Neural cell (in vitro differentiated cells): ENCODE measurements at regions not wholly inside any gene's neighbourhood (a gene's known extent, or its start where the extent isn't known, plus 50 kb on each side); places are given as distances from the start of the nearest gene placed in this dataset.

ENCODE experiments used
- H2AFZ ChIP-seq: fragments of 200-600, 300-800 bp; sonication (generic), shearing (Covaris generic); 2 replicates; pipeline ENCODE4 v1.6.0; 2014; ENCODE audit warnings: low read depth, mild to moderate bottlenecking, antibody characterized with exemption, low read length, moderate library complexity
- H3F3A ChIP-seq: fragments of 200-600 bp; shearing (Covaris generic); 2 replicates; pipeline ENCODE4 v1.6.1; 2016; ENCODE audit warnings: mild to moderate bottlenecking, moderate library complexity, mixed read lengths, antibody characterized with exemption, low read length; ENCODE audit not compliant: insufficient read depth, poor library complexity, severe bottlenecking
- H3K27ac ChIP-seq: fragments of 200-600, 300-800 bp; sonication (generic), shearing (Covaris generic); 2 replicates; pipeline ENCODE4 v1.5.1; 2014; ENCODE audit warnings: mild to moderate bottlenecking, low read length, moderate library complexity
- H3K27me3 ChIP-seq: fragments of 300-800, 200-600 bp; sonication (generic), shearing (Covaris generic); 2 replicates; pipeline ENCODE4 v1.6.0; 2014; ENCODE audit warnings: mild to moderate bottlenecking, low read depth, low read length, moderate library complexity; ENCODE audit not compliant: insufficient read depth
- H3K36me3 ChIP-seq: fragments of 300-800, 200-600 bp; sonication (generic), shearing (Covaris generic); 2 replicates; pipeline ENCODE4 v1.5.1; 2014; ENCODE audit warnings: mild to moderate bottlenecking, antibody characterized with exemption, low read length, moderate library complexity; ENCODE audit not compliant: insufficient read depth
- H3K4me2 ChIP-seq: fragments of 300-800, 200-600 bp; sonication (generic), shearing (Covaris generic); 2 replicates; pipeline ENCODE4 v1.6.0; 2014; ENCODE audit warnings: mild to moderate bottlenecking, low read length
- H3K4me3 ChIP-seq: fragments of 300-800, 200-600 bp; sonication (generic), shearing (Covaris generic); 2 replicates; pipeline ENCODE4 v1.5.1; 2014; ENCODE audit warnings: mild to moderate bottlenecking, low read length, moderate library complexity
- H3K79me2 ChIP-seq: fragments of 200-600 bp; shearing (Covaris generic); replicated peaks from 2 replicates; pipeline ENCODE4 v1.6.0; 2014; ENCODE audit warnings: mild to moderate bottlenecking, low read length, moderate library complexity; ENCODE audit not compliant: insufficient read depth
- H3K9ac ChIP-seq: fragments of 300-800, 200-600 bp; sonication (generic), shearing (Covaris generic); 2 replicates; pipeline ENCODE4 v1.6.1; 2016; ENCODE audit warnings: mild to moderate bottlenecking, low read length, mixed read lengths
- H3K9me2 ChIP-seq: fragments of 200-600 bp; shearing (Covaris generic); 2 replicates; pipeline ENCODE4 v1.6.1; 2016; ENCODE audit warnings: mild to moderate bottlenecking, low read length, mixed read lengths; ENCODE audit not compliant: insufficient read depth
- H3K9me3 ChIP-seq: fragments of 200-600, 300-800 bp; sonication (generic), shearing (Covaris generic); 2 replicates; pipeline ENCODE4 v1.6.1; 2016; ENCODE audit warnings: mild to moderate bottlenecking, mixed run types, low read length, moderate library complexity, mixed read lengths
- H4K20me1 ChIP-seq: fragments of 200-600 bp; shearing (Covaris generic); 2 replicates; pipeline ENCODE4 v1.6.1; 2016; ENCODE audit warnings: mild to moderate bottlenecking, mixed run types; ENCODE audit not compliant: insufficient read depth
- EP300 ChIP-seq: fragments of 450-650 bp; conservative IDR thresholded peaks from 2 replicates; pipeline ENCODE4 v1.6.1; 2014; ENCODE audit warnings: antibody characterized with exemption, mild to moderate bottlenecking, moderate library complexity; ENCODE audit not compliant: poor library complexity, severe bottlenecking
- EZH2 ChIP-seq: fragments of 200-600, 300-800 bp; shearing (Covaris generic), sonication (generic); IDR thresholded peaks from 2 replicates; pipeline ENCODE4 v1.6.1; 2014; ENCODE audit warnings: antibody characterized with exemption, low read length, borderline replicate concordance, mild to moderate bottlenecking; ENCODE audit not compliant: insufficient read depth, poor library complexity, severe bottlenecking
- MXI1 ChIP-seq: fragments of 450-650 bp; conservative IDR thresholded peaks from 2 replicates; pipeline ENCODE4 v1.6.1; 2014; ENCODE audit warnings: antibody characterized with exemption, mild to moderate bottlenecking; ENCODE audit not compliant: poor library complexity, severe bottlenecking
- POLR2AphosphoS5 ChIP-seq: IDR thresholded peaks from 2 replicates; pipeline ENCODE4 v1.6.1; 2012
- RAD21 ChIP-seq: fragments of 450-650 bp; conservative IDR thresholded peaks from 2 replicates; pipeline ENCODE4 v1.6.1; 2014; ENCODE audit warnings: antibody characterized with exemption, mild to moderate bottlenecking, moderate library complexity
- SMC3 ChIP-seq: fragments of 450-650 bp; conservative IDR thresholded peaks from 2 replicates; pipeline ENCODE4 v1.6.1; 2014; ENCODE audit warnings: antibody characterized with exemption, mild to moderate bottlenecking, moderate library complexity; ENCODE audit not compliant: poor library complexity
- TAF1 ChIP-seq: IDR thresholded peaks from 2 replicates; pipeline ENCODE4 v1.6.1; 2012; ENCODE audit warnings: low read depth
- TF ChIP-seq, protein P1 (sequence below): IDR thresholded peaks from 2 replicates; pipeline ENCODE4 v1.6.1; 2012; ENCODE audit warnings: borderline replicate concordance
- TF ChIP-seq, protein P2 (sequence below): fragments of 450-650 bp; IDR thresholded peaks from 2 replicates; pipeline ENCODE4 v1.5.1; 2014; ENCODE audit warnings: antibody characterized with exemption, mild to moderate bottlenecking, moderate library complexity; ENCODE audit not compliant: poor library complexity, severe bottlenecking

DNA sequence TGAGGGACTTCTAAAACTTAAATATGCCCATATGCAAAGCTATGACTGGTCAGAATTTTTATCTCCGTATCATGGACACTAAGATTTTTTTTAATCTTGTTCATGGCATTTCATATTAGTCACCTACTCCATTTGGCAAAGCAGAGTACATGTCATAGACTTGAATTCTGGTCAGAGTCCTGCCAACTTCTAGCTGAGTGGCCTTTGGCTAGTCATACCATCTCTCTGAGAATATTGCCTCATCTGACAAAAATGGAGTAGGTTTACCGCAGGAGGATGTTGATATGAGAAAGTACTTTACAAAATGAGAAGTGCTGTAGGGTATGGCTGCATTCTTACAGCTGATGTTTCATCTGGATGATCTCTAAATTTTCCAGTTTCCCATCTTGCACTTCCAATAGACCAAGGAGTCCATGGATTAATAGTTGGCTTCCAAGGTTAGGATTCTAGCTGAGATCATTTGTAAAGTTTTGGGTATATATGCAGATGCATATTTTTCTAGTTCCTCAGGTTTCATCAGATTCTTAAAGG is 150.8 kb upstream of the NR3C1 start:
- no peaks in the 10 kb centered on the region for H3K9me2 ChIP-seq

DNA sequence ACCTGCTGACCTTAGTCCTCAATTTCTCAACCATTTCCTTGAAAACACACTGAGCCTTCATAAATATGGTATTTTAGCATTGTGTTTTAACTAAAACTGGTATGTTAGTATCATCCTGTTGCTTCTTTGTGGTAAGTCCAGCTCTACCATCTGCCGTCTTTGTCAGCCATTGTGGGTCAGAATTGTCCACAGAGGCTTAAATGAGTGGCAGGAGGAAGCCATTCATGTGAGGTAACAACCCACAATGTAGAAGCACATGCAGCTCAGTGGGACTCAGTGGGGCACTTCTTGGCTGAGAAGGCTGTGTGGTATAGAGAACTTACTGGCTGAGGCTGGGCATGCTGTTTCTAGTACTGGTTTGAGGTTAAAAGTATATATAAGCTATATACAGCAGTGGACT is 149.2 kb upstream of the NR3C1 start:
- Histone ChIP-seq H3K4me3 (no peak overlapping the region), H3K27me3 (no peaks in the 10 kb centered on the region), H3K27ac (no peak overlapping the region), H3K4me2 (no peak overlapping the region), H3F3A (no peaks in the 10 kb centered on the region), H4K20me1 (no peaks in the 10 kb centered on the region), H3K9ac (no peak overlapping the region), H3K9me2 (no peaks in the 10 kb centered on the region), H3K79me2 (no peaks in the 10 kb centered on the region), H2AFZ (no peak overlapping the region), H3K9me3 (no peaks in the 10 kb centered on the region), H3K36me3 (no peaks in the 10 kb centered on the region)
- no peak for TF ChIP-seq RAD21
- TF ChIP-seq SMC3 = no peak
- TF ChIP-seq POLR2AphosphoS5 = no peak
- TF ChIP-seq MXI1 = no peak
- TF ChIP-seq, protein P1, sequence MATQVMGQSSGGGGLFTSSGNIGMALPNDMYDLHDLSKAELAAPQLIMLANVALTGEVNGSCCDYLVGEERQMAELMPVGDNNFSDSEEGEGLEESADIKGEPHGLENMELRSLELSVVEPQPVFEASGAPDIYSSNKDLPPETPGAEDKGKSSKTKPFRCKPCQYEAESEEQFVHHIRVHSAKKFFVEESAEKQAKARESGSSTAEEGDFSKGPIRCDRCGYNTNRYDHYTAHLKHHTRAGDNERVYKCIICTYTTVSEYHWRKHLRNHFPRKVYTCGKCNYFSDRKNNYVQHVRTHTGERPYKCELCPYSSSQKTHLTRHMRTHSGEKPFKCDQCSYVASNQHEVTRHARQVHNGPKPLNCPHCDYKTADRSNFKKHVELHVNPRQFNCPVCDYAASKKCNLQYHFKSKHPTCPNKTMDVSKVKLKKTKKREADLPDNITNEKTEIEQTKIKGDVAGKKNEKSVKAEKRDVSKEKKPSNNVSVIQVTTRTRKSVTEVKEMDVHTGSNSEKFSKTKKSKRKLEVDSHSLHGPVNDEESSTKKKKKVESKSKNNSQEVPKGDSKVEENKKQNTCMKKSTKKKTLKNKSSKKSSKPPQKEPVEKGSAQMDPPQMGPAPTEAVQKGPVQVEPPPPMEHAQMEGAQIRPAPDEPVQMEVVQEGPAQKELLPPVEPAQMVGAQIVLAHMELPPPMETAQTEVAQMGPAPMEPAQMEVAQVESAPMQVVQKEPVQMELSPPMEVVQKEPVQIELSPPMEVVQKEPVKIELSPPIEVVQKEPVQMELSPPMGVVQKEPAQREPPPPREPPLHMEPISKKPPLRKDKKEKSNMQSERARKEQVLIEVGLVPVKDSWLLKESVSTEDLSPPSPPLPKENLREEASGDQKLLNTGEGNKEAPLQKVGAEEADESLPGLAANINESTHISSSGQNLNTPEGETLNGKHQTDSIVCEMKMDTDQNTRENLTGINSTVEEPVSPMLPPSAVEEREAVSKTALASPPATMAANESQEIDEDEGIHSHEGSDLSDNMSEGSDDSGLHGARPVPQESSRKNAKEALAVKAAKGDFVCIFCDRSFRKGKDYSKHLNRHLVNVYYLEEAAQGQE = no peak
- TF ChIP-seq TAF1 = no peak
- no peak for TF ChIP-seq EP300
- TF ChIP-seq, protein P2, sequence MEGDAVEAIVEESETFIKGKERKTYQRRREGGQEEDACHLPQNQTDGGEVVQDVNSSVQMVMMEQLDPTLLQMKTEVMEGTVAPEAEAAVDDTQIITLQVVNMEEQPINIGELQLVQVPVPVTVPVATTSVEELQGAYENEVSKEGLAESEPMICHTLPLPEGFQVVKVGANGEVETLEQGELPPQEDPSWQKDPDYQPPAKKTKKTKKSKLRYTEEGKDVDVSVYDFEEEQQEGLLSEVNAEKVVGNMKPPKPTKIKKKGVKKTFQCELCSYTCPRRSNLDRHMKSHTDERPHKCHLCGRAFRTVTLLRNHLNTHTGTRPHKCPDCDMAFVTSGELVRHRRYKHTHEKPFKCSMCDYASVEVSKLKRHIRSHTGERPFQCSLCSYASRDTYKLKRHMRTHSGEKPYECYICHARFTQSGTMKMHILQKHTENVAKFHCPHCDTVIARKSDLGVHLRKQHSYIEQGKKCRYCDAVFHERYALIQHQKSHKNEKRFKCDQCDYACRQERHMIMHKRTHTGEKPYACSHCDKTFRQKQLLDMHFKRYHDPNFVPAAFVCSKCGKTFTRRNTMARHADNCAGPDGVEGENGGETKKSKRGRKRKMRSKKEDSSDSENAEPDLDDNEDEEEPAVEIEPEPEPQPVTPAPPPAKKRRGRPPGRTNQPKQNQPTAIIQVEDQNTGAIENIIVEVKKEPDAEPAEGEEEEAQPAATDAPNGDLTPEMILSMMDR = no peak
- no peak for TF ChIP-seq EZH2

More for the DNA sequence above, 150.8 kb upstream of the NR3C1 start:
- no peak overlapping the region for H3K27ac ChIP-seq
- no peak overlapping the region for H2AFZ ChIP-seq
- no peaks in the 10 kb centered on the region for H3K9me3 ChIP-seq
- H3K4me2 ChIP-seq = no peak overlapping the region
- H3K4me3 ChIP-seq = no peak overlapping the region
- no peak overlapping the region for H3K9ac ChIP-seq
- H3F3A ChIP-seq = no peaks in the 10 kb centered on the region
- no peaks in the 10 kb centered on the region for H4K20me1 ChIP-seq
- no peaks in the 10 kb centered on the region for H3K79me2 ChIP-seq
- no peaks in the 10 kb centered on the region for H3K27me3 ChIP-seq
- TF ChIP-seq EP300 (no peak), POLR2AphosphoS5 (no peak), MXI1 (no peak), EZH2 (no peak), SMC3 (no peak), TAF1 (no peak), RAD21 (no peak)
- TF ChIP-seq, protein P1 = no peak
- TF ChIP-seq, protein P2 = no peak
- H3K36me3 ChIP-seq = no peaks in the 10 kb centered on the region
